HTR-8/SVneo (cell line): ENCODE measurements at regions not wholly inside any gene's neighbourhood (a gene's known extent, or its start where the extent isn't known, plus 50 kb on each side); places are given as distances from the start of the nearest gene placed in this dataset.
"Not testable (repeated sequence)": the region's sequence is repeated elsewhere in the genome, so short reads cannot be mapped to it uniquely, and the experiment has no call there.

Experiments used
- DNase-seq: peaks from one replicate; pipeline ENCODE4 v3.0.0; 2011; ENCODE audit warnings: low spot score, mixed read lengths; ENCODE audit not compliant: insufficient read length
- FAIRE-seq: peaks from 2 replicates; lab custom pipeline; 2011; peaks lifted over from hg19 to GRCh38; lab: Jason Lieb, UNC

- no peak for DNase-seq
Observed at GRCh38 chr1:56287721-56288120, 291.6 kb downstream of the PLPP3 start.

GRCh38 chr1:56286956-56287355 is 292.4 kb downstream of the PLPP3 start:
- DNase-seq: no peak
- FAIRE-seq: no peak

More at GRCh38 chr1:56287721-56288120, 291.6 kb downstream of the PLPP3 start:
- no peak for FAIRE-seq

GRCh38 chr1:56286506-56286905 is 292.9 kb downstream of the PLPP3 start:
- FAIRE-seq: no peak
- DNase-seq: no peak

GRCh38 chr1:56285554-56286402 is 293.6 kb downstream of the PLPP3 start:
- DNase-seq: no peak
- no peak for FAIRE-seq

- DNase-seq (no peak), FAIRE-seq (no peak)
Observed at GRCh38 chr1:56284928-56285327, 294.4 kb downstream of the PLPP3 start.

- FAIRE-seq: no peak
- no peak for DNase-seq
Observed at GRCh38 chr1:56278061-56278460, 301.3 kb downstream of the PLPP3 start.

- FAIRE-seq (no peak), DNase-seq (no peak)
Observed at GRCh38 chr1:56268519-56269140, 310.7 kb downstream of the PLPP3 start.

- no peak for FAIRE-seq
- no peak for DNase-seq
Observed at GRCh38 chr1:56267611-56268010, 311.8 kb downstream of the PLPP3 start.

GRCh38 chr1:56266359-56266758 is 313.0 kb downstream of the PLPP3 start:
- DNase-seq (no peak), FAIRE-seq (no peak)

- FAIRE-seq (no peak), DNase-seq (no peak)
Observed at GRCh38 chr1:56265216-56265615, 314.1 kb downstream of the PLPP3 start.

- FAIRE-seq (no peak), DNase-seq (no peak)
Observed at GRCh38 chr1:56263908-56264307, 315.5 kb downstream of the PLPP3 start.

- DNase-seq (no peak), FAIRE-seq (no peak)
Observed at GRCh38 chr1:56258371-56258770, 321.0 kb downstream of the PLPP3 start.

GRCh38 chr1:56257726-56258125 is 321.6 kb downstream of the PLPP3 start:
- no peak for FAIRE-seq

GRCh38 chr1:56256153-56257000 is 323.0 kb downstream of the PLPP3 start:
- DNase-seq (no peak), FAIRE-seq (no peak)

More at GRCh38 chr1:56257726-56258125, 321.6 kb downstream of the PLPP3 start:
- no peak for DNase-seq

GRCh38 chr1:56255516-56256152 is 323.7 kb downstream of the PLPP3 start:
- DNase-seq (no peak), FAIRE-seq (no peak)

GRCh38 chr1:56254130-56254529 is 325.2 kb downstream of the PLPP3 start:
- DNase-seq (no peak), FAIRE-seq (no peak)

GRCh38 chr1:56250809-56251208 is 328.6 kb downstream of the PLPP3 start:
- DNase-seq: no peak
- FAIRE-seq: no peak

- no peak for FAIRE-seq
- DNase-seq: no peak
Observed at GRCh38 chr1:56249234-56249633, 330.1 kb downstream of the PLPP3 start.

- FAIRE-seq (no peak), DNase-seq (no peak)
Observed at GRCh38 chr1:56248138-56248537, 331.2 kb downstream of the PLPP3 start.

- DNase-seq, FAIRE-seq: not testable (repeated sequence)
Observed at GRCh38 chr1:56246726-56247125, 332.6 kb downstream of the PLPP3 start.
